Uterus (tissue), 2 donors: ENCODE measurements at regions not wholly inside any gene's neighbourhood (a gene's known extent, or its start where the extent isn't known, plus 50 kb on each side); places are given as distances from the start of the nearest gene placed in this dataset.

Experiments
- POLR2A ChIP-seq, 2 donors: fragments of 450-650 bp; IDR thresholded peaks; one replicate each; pipeline ENCODE4 v1.6.1; 2016; ENCODE audit warnings: antibody characterized with exemption in 2 of 2, mild to moderate bottlenecking in 1 of 2, moderate library complexity in 1 of 2
- TF ChIP-seq, protein P1 (sequence below), 4 experiments: fragments of 200-600 bp in 2 of 4; fragments of 450-650 bp in 2 of 4; sonication (generic) in 2 of 4; IDR thresholded peaks; one replicate each; pipeline ENCODE4 v1.5.1; 2016 to 2019; ENCODE audit warnings: antibody characterized with exemption in 4 of 4, mild to moderate bottlenecking in 2 of 4, moderate library complexity in 1 of 4

DNA sequence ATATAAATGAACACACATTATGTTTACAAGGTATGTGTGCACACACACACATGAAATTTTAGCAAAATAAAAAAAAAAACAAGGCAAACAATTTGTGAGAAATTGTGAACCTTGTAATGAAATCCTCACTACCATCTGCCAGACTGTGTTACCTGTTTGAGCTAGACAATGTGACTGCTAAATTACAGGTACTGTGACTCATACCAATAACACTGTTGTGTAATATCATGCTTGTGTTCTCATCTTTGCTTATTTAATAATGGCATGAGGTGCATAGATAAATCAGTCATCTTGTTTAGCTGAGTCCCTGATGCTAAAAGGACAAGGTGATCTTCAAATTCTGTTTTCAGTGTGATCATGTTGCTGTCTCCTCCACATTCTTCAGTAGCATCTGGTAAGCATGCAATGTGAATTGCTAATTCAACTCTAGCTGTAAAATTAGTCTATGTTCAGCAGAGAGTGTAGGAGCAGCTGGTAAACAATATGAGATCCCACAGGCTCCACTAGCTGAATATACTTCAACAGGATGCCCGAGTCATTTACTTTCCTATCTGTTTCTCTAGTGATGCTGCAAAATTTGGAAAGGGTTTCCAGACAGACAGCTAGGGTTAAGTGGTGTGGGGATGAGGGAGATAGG is 966.3 kb upstream of the C9orf72 start:
- TF ChIP-seq, protein P1, sequence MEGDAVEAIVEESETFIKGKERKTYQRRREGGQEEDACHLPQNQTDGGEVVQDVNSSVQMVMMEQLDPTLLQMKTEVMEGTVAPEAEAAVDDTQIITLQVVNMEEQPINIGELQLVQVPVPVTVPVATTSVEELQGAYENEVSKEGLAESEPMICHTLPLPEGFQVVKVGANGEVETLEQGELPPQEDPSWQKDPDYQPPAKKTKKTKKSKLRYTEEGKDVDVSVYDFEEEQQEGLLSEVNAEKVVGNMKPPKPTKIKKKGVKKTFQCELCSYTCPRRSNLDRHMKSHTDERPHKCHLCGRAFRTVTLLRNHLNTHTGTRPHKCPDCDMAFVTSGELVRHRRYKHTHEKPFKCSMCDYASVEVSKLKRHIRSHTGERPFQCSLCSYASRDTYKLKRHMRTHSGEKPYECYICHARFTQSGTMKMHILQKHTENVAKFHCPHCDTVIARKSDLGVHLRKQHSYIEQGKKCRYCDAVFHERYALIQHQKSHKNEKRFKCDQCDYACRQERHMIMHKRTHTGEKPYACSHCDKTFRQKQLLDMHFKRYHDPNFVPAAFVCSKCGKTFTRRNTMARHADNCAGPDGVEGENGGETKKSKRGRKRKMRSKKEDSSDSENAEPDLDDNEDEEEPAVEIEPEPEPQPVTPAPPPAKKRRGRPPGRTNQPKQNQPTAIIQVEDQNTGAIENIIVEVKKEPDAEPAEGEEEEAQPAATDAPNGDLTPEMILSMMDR (IDR thresholded peaks at IDR 0.05) = no peak
- TF ChIP-seq POLR2A (IDR thresholded peaks at IDR 0.05) = no peak
